IMR-90 (cell line): ENCODE measurements at regions not wholly inside any gene's neighbourhood (a gene's known extent, or its start where the extent isn't known, plus 50 kb on each side); places are given as distances from the start of the nearest gene placed in this dataset.

ENCODE experiments used
- ATAC-seq: fragments of 200-7000 bp; cut with Tn5 transposase; 2 replicates; pipeline ENCODE4 v1.9.1; 2020; ENCODE audit warnings: low read depth, mild to moderate bottlenecking, moderate library complexity
- BruUV-seq: library from RNA; stranded (reverse); fragments of 400-500 nt; replicated peaks from 2 replicates; lab custom pipeline; 2021; lab: Mats Ljungman, UMichigan
- CTCF ChIA-PET: fragments of 300-600 bp; formaldehyde crosslinking; extraction: SDS; loops from one replicate; lab custom pipeline; 2021; ENCODE audit warnings: antibody characterized with exemption; lab: Yijun Ruan, JAX
- POLR2A ChIA-PET: fragments of 300-600 bp; sonication (Branson Sonifier 250); formaldehyde crosslinking; loops from one replicate; lab custom pipeline; 2022; ENCODE audit warnings: antibody characterized with exemption; ENCODE audit not compliant: unreplicated experiment; lab: Charles Lee
- DNase-seq: peaks from one replicate; pipeline ENCODE4 v3.0.0; 2013
- H2AFZ ChIP-seq: replicated peaks from 2 replicates; pipeline ENCODE3; 2013; ENCODE audit warnings: low read length, mild to moderate bottlenecking; ENCODE audit not compliant: poor library complexity
- H2AK5ac ChIP-seq: 2 replicates; pipeline ENCODE4 v1.6.1; 2013; ENCODE audit warnings: low read depth, low read length, inconsistent platforms
- H2AK9ac ChIP-seq: replicated peaks from 2 replicates; pipeline ENCODE3; 2013; ENCODE audit warnings: mild to moderate bottlenecking, low read depth, low read length, moderate library complexity; ENCODE audit not compliant: poor library complexity
- H2BK120ac ChIP-seq: 2 replicates; pipeline ENCODE4 v1.6.1; 2013; ENCODE audit warnings: low read depth, low read length, inconsistent platforms
- H2BK15ac ChIP-seq: 3 replicates; pipeline ENCODE4 v1.6.1; 2013; ENCODE audit warnings: low read depth, low read length, inconsistent platforms
- H2BK20ac ChIP-seq: 2 replicates; pipeline ENCODE4 v1.6.1; 2013; ENCODE audit warnings: low read depth, mild to moderate bottlenecking, inconsistent platforms, low read length, moderate library complexity
- H2BK5ac ChIP-seq: 2 replicates; pipeline ENCODE4 v1.6.1; 2013; ENCODE audit warnings: mild to moderate bottlenecking, low read depth, low read length, inconsistent platforms; ENCODE audit not compliant: poor library complexity, severe bottlenecking
- H3K14ac ChIP-seq: replicated peaks from 2 replicates; pipeline ENCODE4 v1.6.1; 2013; ENCODE audit warnings: low read depth, low read length, inconsistent platforms
- H3K18ac ChIP-seq: 2 replicates; pipeline ENCODE4 v1.6.1; 2013; ENCODE audit warnings: low read depth, low read length, control low read depth
- H3K23ac ChIP-seq: 2 replicates; pipeline ENCODE4 v1.6.1; 2013; ENCODE audit warnings: low read depth, low read length, inconsistent platforms
- H3K27ac ChIP-seq: 2 replicates; pipeline ENCODE4 v1.5.1; 2013; ENCODE audit warnings: mild to moderate bottlenecking, control low read depth, low read length; ENCODE audit not compliant: insufficient read depth
- H3K27me3 ChIP-seq: 2 replicates; pipeline ENCODE4 v1.6.1; 2013; ENCODE audit warnings: low read length; ENCODE audit not compliant: control insufficient read depth, insufficient read depth
- H3K36me3 ChIP-seq: 2 replicates; pipeline ENCODE4 v1.6.1; 2013; ENCODE audit warnings: low read length, mixed read lengths; ENCODE audit not compliant: control insufficient read depth, insufficient read depth
- H3K4ac ChIP-seq: 2 replicates; pipeline ENCODE4 v1.6.1; 2013; ENCODE audit warnings: low read depth, low read length, inconsistent platforms
- H3K4me1 ChIP-seq: 2 replicates; pipeline ENCODE4 v1.6.1; 2013; ENCODE audit warnings: low read length, mixed read lengths; ENCODE audit not compliant: control insufficient read depth, insufficient read depth
- H3K4me2 ChIP-seq: 2 replicates; pipeline ENCODE4 v1.6.1; 2013; ENCODE audit warnings: low read depth, mild to moderate bottlenecking, control low read depth, low read length, moderate library complexity
- H3K4me3 ChIP-seq: 2 replicates; pipeline ENCODE4 v1.5.1; 2013; ENCODE audit warnings: low read depth, mild to moderate bottlenecking, control low read depth, low read length, moderate library complexity; ENCODE audit not compliant: insufficient read depth
- H3K56ac ChIP-seq: 2 replicates; pipeline ENCODE4 v1.6.1; 2013; ENCODE audit warnings: low read length, inconsistent platforms; ENCODE audit not compliant: insufficient read depth; ENCODE audit errors: extremely low read depth
- H3K79me1 ChIP-seq, 2 experiments: 2 replicates each; pipeline ENCODE4 v1.6.1; 2013; ENCODE audit warnings: low read length in 2 of 2, inconsistent platforms in 1 of 2, low read depth in 1 of 2
- H3K9ac ChIP-seq: 2 replicates; pipeline ENCODE4 v1.6.1; 2013; ENCODE audit warnings: low read depth, low read length, control low read depth
- H3K9me1 ChIP-seq: 2 replicates; pipeline ENCODE4 v1.6.1; 2013; ENCODE audit warnings: low read length, inconsistent platforms; ENCODE audit not compliant: insufficient read depth
- H3K9me3 ChIP-seq: 2 replicates; pipeline ENCODE4 v1.6.1; 2013; ENCODE audit warnings: low read length; ENCODE audit not compliant: control insufficient read depth, insufficient read depth
- H4K20me1 ChIP-seq: 2 replicates; pipeline ENCODE4 v1.6.1; 2013; ENCODE audit warnings: low read length, inconsistent platforms; ENCODE audit not compliant: insufficient read depth
- H4K5ac ChIP-seq: 2 replicates; pipeline ENCODE4 v1.6.1; 2013; ENCODE audit warnings: mild to moderate bottlenecking, low read depth, low read length, control low read depth
- H4K8ac ChIP-seq, 2 experiments: 2 replicates each; pipeline ENCODE4 v1.6.1; 2013; ENCODE audit warnings: low read depth in 2 of 2, low read length in 2 of 2, control low read depth in 1 of 2, inconsistent platforms in 1 of 2
- H4K91ac ChIP-seq: 2 replicates; pipeline ENCODE4 v1.6.1; 2013; ENCODE audit warnings: low read depth, low read length, inconsistent platforms; ENCODE audit not compliant: insufficient read depth
- BHLHE40 ChIP-seq: fragments of 150-350 bp; IDR thresholded peaks from 2 replicates; pipeline ENCODE4 v1.6.1; 2016; ENCODE audit warnings: mild to moderate bottlenecking, low read depth, low read length
- CEBPB ChIP-seq: IDR thresholded peaks from 2 replicates; pipeline ENCODE4 v1.6.1; 2012; ENCODE audit warnings: low read depth, low read length, improper control_type of control experiment
- CHD1 ChIP-seq: IDR thresholded peaks from 2 replicates; pipeline ENCODE4 v1.6.1; 2012; ENCODE audit warnings: low read depth, low read length, improper control_type of control experiment
- CTCF ChIP-seq: conservative IDR thresholded peaks from 2 replicates; pipeline ENCODE4 v1.5.1; 2012; ENCODE audit warnings: mild to moderate bottlenecking, low read depth, low read length, improper control_type of control experiment
- MAFK ChIP-seq: IDR thresholded peaks from 2 replicates; pipeline ENCODE4 v1.6.1; 2012; ENCODE audit warnings: low read depth, low read length, improper control_type of control experiment
- MAZ ChIP-seq: IDR thresholded peaks from 2 replicates; pipeline ENCODE4 v1.6.1; 2012; ENCODE audit warnings: low read depth, mild to moderate bottlenecking, low read length, improper control_type of control experiment, moderate library complexity, borderline replicate concordance
- MXI1 ChIP-seq: IDR thresholded peaks from 2 replicates; pipeline ENCODE4 v1.6.1; 2012; ENCODE audit warnings: low read depth, mild to moderate bottlenecking, low read length, moderate library complexity, borderline replicate concordance
- NFE2L2 ChIP-seq: fragments of 150-350 bp; IDR thresholded peaks from 2 replicates; pipeline ENCODE4 v1.6.1; 2016; ENCODE audit warnings: low read depth, mild to moderate bottlenecking, low read length
- POLR2A ChIP-seq: IDR thresholded peaks from 2 replicates; pipeline ENCODE4 v1.6.1; 2012; ENCODE audit warnings: mild to moderate bottlenecking, low read depth, low read length
- RAD21 ChIP-seq: IDR thresholded peaks from 2 replicates; pipeline ENCODE4 v1.6.1; 2012; ENCODE audit warnings: low read length, improper control_type of control experiment
- RCOR1 ChIP-seq: IDR thresholded peaks from 2 replicates; pipeline ENCODE4 v1.6.1; 2012; ENCODE audit warnings: mild to moderate bottlenecking, low read length, improper control_type of control experiment; ENCODE audit not compliant: insufficient replicate concordance
- RFX5 ChIP-seq: IDR thresholded peaks from 2 replicates; pipeline ENCODE4 v1.8.0; 2012; ENCODE audit warnings: low read depth, mild to moderate bottlenecking, low read length, moderate library complexity
- SMC3 ChIP-seq: fragments of 150-350 bp; IDR thresholded peaks from 2 replicates; pipeline ENCODE4 v1.6.1; 2016; ENCODE audit warnings: low read depth, mild to moderate bottlenecking, antibody characterized with exemption, low read length, moderate library complexity
- WGBS, 2 experiments: methylation state at CpG; one replicate each; pipeline versions ENCODE4 v1.1.5 to v1.1.7; 2013; ENCODE audit warnings: missing lambda C conversion rate in 2 of 2; ENCODE audit not compliant: insufficient read length in 1 of 2; ENCODE audit errors: extremely low coverage in 2 of 2; 5-methylcytosine and 5-hydroxymethylcytosine counted together
- dilution Hi-C: fragments of 300-500 bp; cut with HindIII; formaldehyde crosslinking; loops from one replicate; pipeline ENCODE4 v1.14.3; 2018; ENCODE audit warnings: low sequenced_read_pairs; ENCODE audit not compliant: unreplicated experiment
- in situ Hi-C: fragments of 300-500 bp; cut with MboI; formaldehyde crosslinking; loops from 3 replicates; pipeline ENCODE4 v1.14.3; 2019; ENCODE audit warnings: low sequenced_read_pairs, inconsistent platforms, mixed read lengths
- intact Hi-C: fragments of 100-400 bp; cut with micrococcal nuclease; formaldehyde crosslinking; loops from 2 replicates; pipeline ENCODE4 v1.10.0; 2022
- TF ChIP-seq, protein P1 (sequence below): fragments of 150-350 bp; IDR thresholded peaks from 2 replicates; pipeline ENCODE4 v1.6.1; 2017; ENCODE audit warnings: mild to moderate bottlenecking, antibody characterized with exemption, low read length, low read depth
- TF ChIP-seq, protein P2 (sequence below): fragments of 150-350 bp; IDR thresholded peaks from 2 replicates; pipeline ENCODE4 v1.6.1; 2016; ENCODE audit warnings: low read depth, mild to moderate bottlenecking, low read length, moderate library complexity, borderline replicate concordance

- no peaks in the 10 kb centered on the region for H3K27me3 ChIP-seq
- H3K4me2 ChIP-seq: no peak overlapping the region
- H2BK15ac ChIP-seq: peak overlapping the region; percentile 33; the same call in 2 of the 3 replicates
- H2BK120ac ChIP-seq: peak overlapping the region; percentile 41; the same call in 1 of the 2 replicates
- peak overlapping the region; percentile 52; the same call in 1 of the 2 replicates for H2AK5ac ChIP-seq
- H3K79me1 ChIP-seq: peaks cover 3 to 27% of the 10 kb centered on the region in 2 experiments; a peak in 2 of 4 replicates
- ChIA-PET CTCF (interaction anchor here (0.7 to 2.7 kb wide), 5 partner anchors 40 to 414 kb away, joined by 3 to 13 read pairs (median 4); no protein-coding TSS in a partner anchor), POLR2A (no interaction called here)
- intact Hi-C loops (loop anchor here (10.0 kb wide), 1 partner anchor 280 kb away; no protein-coding TSS in a partner anchor), in situ Hi-C loops (no loop called here), dilution Hi-C loops (no loop called here)
- H4K5ac ChIP-seq: no peak overlapping the region
- H3K4ac ChIP-seq: peak overlapping the region; percentile 19; the same call in 1 of the 2 replicates
- no TSS peak for BruUV-seq
- no peak overlapping the region for H3K56ac ChIP-seq
- no peaks in the 10 kb centered on the region for H4K20me1 ChIP-seq
- peaks cover 16% of the 10 kb centered on the region for H3K9me1 ChIP-seq
- 0 out of 2 replicates have a peak overlapping the region, but pooled peaks have one; percentile 15 for H2BK20ac ChIP-seq
- peak overlapping the region; percentile 44 for H2AK9ac ChIP-seq
- DNase-seq: no peak
- no peak for ATAC-seq
- no peak overlapping the region for H3K14ac ChIP-seq
- H3K9me3 ChIP-seq: peaks cover 7% of the 10 kb centered on the region; the same call in 1 of the 2 replicates
- no peaks in the 10 kb centered on the region for H3K36me3 ChIP-seq
- peak overlapping the region; percentile 29; the same call in 1 of the 2 replicates for H3K9ac ChIP-seq
- H3K27ac ChIP-seq: no peak overlapping the region
- H3K18ac ChIP-seq: no peak overlapping the region
- no peak overlapping the region for H4K91ac ChIP-seq
- no peak overlapping the region for H2BK5ac ChIP-seq
- no peak overlapping the region for H3K4me3 ChIP-seq
- no CpG with 5 or more reads among the region's 3 CpGs for WGBS, 2 experiments
- H3K4me1 ChIP-seq: peaks cover 22% of the 10 kb centered on the region
- no peak overlapping the region for H3K23ac ChIP-seq
- no peak overlapping the region for H2AFZ ChIP-seq
- H4K8ac ChIP-seq: no peak overlapping the region
- TF ChIP-seq, protein P1, sequence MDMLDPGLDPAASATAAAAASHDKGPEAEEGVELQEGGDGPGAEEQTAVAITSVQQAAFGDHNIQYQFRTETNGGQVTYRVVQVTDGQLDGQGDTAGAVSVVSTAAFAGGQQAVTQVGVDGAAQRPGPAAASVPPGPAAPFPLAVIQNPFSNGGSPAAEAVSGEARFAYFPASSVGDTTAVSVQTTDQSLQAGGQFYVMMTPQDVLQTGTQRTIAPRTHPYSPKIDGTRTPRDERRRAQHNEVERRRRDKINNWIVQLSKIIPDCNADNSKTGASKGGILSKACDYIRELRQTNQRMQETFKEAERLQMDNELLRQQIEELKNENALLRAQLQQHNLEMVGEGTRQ: no peak
- TF ChIP-seq CTCF (no peak), RCOR1 (no peak), MAFK (no peak), CHD1 (no peak), CEBPB (no peak), MXI1 (no peak), NFE2L2 (no peak), RAD21 (no peak), RFX5 (no peak), MAZ (no peak), BHLHE40 (no peak), POLR2A (no peak), SMC3 (no peak)
- TF ChIP-seq, protein P2, sequence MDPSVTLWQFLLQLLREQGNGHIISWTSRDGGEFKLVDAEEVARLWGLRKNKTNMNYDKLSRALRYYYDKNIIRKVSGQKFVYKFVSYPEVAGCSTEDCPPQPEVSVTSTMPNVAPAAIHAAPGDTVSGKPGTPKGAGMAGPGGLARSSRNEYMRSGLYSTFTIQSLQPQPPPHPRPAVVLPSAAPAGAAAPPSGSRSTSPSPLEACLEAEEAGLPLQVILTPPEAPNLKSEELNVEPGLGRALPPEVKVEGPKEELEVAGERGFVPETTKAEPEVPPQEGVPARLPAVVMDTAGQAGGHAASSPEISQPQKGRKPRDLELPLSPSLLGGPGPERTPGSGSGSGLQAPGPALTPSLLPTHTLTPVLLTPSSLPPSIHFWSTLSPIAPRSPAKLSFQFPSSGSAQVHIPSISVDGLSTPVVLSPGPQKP: no peak
These were observed 171.8 kb upstream of the RAI14 start for GRCh38 chr5:34484216-34484920.
